GM20000 (cell line): ENCODE measurements at regions not wholly inside any gene's neighbourhood (a gene's known extent, or its start where the extent isn't known, plus 50 kb on each side); places are given as distances from the start of the nearest gene placed in this dataset.

Experiments
- DNase-seq: peaks from one replicate; pipeline ENCODE4 v3.0.0; 2012; ENCODE audit warnings: low spot score
- CTCF ChIP-seq: IDR thresholded peaks from 2 replicates; pipeline ENCODE4 v1.5.1; 2012; ENCODE audit warnings: mild to moderate bottlenecking, control low read depth; ENCODE audit errors: extremely low read depth, missing control alignments

- DNase-seq: no peak
- no peak for TF ChIP-seq CTCF
Observed at GRCh38 chr11:39683951-39684554, 1775.4 kb downstream of the LRRC4C start.

GRCh38 chr11:39683288-39683950 lies 1776.0 kb downstream of the LRRC4C start:
- no peak for TF ChIP-seq CTCF
- DNase-seq: no peak

GRCh38 chr11:39681428-39681827 lies 1778.0 kb downstream of the LRRC4C start:
- no peak for TF ChIP-seq CTCF
- DNase-seq: no peak

- TF ChIP-seq CTCF: no peak
- no peak for DNase-seq
Observed at GRCh38 chr11:39678996-39679395, 1780.5 kb downstream of the LRRC4C start.

- TF ChIP-seq CTCF: no peak
- DNase-seq: no peak
Observed at GRCh38 chr11:39675171-39675570, 1784.3 kb downstream of the LRRC4C start.

- no peak for DNase-seq
Observed at GRCh38 chr11:39674761-39675160, 1784.7 kb downstream of the LRRC4C start.

GRCh38 chr11:39674024-39674423 lies 1785.4 kb downstream of the LRRC4C start:
- TF ChIP-seq CTCF: no peak
- DNase-seq: no peak

More at GRCh38 chr11:39674761-39675160, 1784.7 kb downstream of the LRRC4C start:
- TF ChIP-seq CTCF: no peak
